SK-N-SH (cell line): ENCODE measurements at regions not wholly inside any gene's neighbourhood (a gene's known extent, or its start where the extent isn't known, plus 50 kb on each side); places are given as distances from the start of the nearest gene placed in this dataset.
A peak's percentile ranks its signal among the peaks of the same experiment; 100 is the strongest.

Experiments
- CTCF ChIA-PET: fragments of 300-600, 350-600 bp; formaldehyde crosslinking; extraction: SDS; loops from one replicate; lab custom pipeline; 2021; lab: Yijun Ruan, JAX
- POLR2A ChIA-PET: fragments of 350-600 bp; sonication (Branson Sonifier 250); formaldehyde crosslinking; extraction: SDS; loops from one replicate; lab custom pipeline; 2020; ENCODE audit warnings: antibody characterized with exemption, inconsistent platforms; lab: Yijun Ruan, JAX
- DNase-seq: peaks from one replicate; pipeline ENCODE4 v3.0.0; 2012
- H2AFZ ChIP-seq: fragments of 200-600 bp; sonication (generic); 2 replicates; pipeline ENCODE4 v1.8.1; 2016; ENCODE audit warnings: antibody characterized with exemption, mild to moderate bottlenecking, low read depth
- H3F3A ChIP-seq: fragments of 200-600 bp; sonication (generic); replicated peaks from 2 replicates; pipeline ENCODE3; 2016; ENCODE audit warnings: antibody characterized with exemption, mild to moderate bottlenecking; ENCODE audit not compliant: insufficient read depth
- H3K27ac ChIP-seq, 2 experiments: fragments of 200-500 bp in 1 of 2; fragments of 200-600 bp in 1 of 2; sonication (Bioruptor generic) in 1 of 2; sonication (generic), shearing (Covaris generic) in 1 of 2; 2 replicates each; pipeline versions ENCODE4 v1.5.1 to v1.6.1; 2014 to 2016; ENCODE audit warnings: low read depth in 2 of 2, inconsistent platforms in 1 of 2, low read length in 1 of 2, mild to moderate bottlenecking in 1 of 2, mixed read lengths in 1 of 2
- H3K27me3 ChIP-seq: fragments of 200-600 bp; sonication (generic), shearing (Covaris generic); 2 replicates; pipeline ENCODE4 v1.6.1; 2016; ENCODE audit warnings: mixed run types; ENCODE audit not compliant: insufficient read depth
- H3K36me3 ChIP-seq, 2 experiments: fragments of 200-500 bp in 1 of 2; fragments of 200-600 bp in 1 of 2; sonication (Bioruptor generic) in 1 of 2; sonication (generic) in 1 of 2; replicated peaks in 1 of 2; 2 replicates each; pipeline versions ENCODE3 to v1.5.1; 2014 to 2016; ENCODE audit warnings: low read length in 1 of 2, mild to moderate bottlenecking in 1 of 2; ENCODE audit not compliant: insufficient read depth in 2 of 2, control insufficient read depth in 1 of 2
- H3K4me1 ChIP-seq, 2 experiments: fragments of 200-500 bp in 1 of 2; fragments of 200-600 bp in 1 of 2; sonication (Bioruptor generic) in 1 of 2; sonication (generic), shearing (Covaris generic) in 1 of 2; 2 replicates each; pipeline versions ENCODE4 v1.5.1 to v1.6.1; 2014 to 2016; ENCODE audit warnings: low read depth in 1 of 2, low read length in 1 of 2, mixed run types in 1 of 2; ENCODE audit not compliant: insufficient read depth in 2 of 2, control insufficient read depth in 1 of 2
- H3K4me2 ChIP-seq: fragments of 200-600 bp; sonication (generic), shearing (Covaris generic); 2 replicates; pipeline ENCODE4 v1.6.1; 2017; ENCODE audit warnings: mixed run types
- H3K4me3 ChIP-seq, 2 experiments: fragments of 200-500 bp in 1 of 2; fragments of 200-600 bp in 1 of 2; sonication (Bioruptor generic) in 1 of 2; sonication (generic), shearing (Covaris generic) in 1 of 2; 2 replicates each; pipeline versions ENCODE4 v1.5.1 to v1.8.1; 2014 to 2016; ENCODE audit warnings: low read depth in 2 of 2, inconsistent platforms in 1 of 2, low read length in 1 of 2, mild to moderate bottlenecking in 1 of 2, mixed read lengths in 1 of 2, moderate library complexity in 1 of 2
- H3K79me2 ChIP-seq: fragments of 200-600 bp; sonication (generic); 2 replicates; pipeline ENCODE4 v1.8.1; 2017; ENCODE audit warnings: mild to moderate bottlenecking; ENCODE audit not compliant: insufficient read depth
- H3K9ac ChIP-seq: fragments of 200-600 bp; sonication (generic); 2 replicates; pipeline ENCODE4 v1.6.1; 2017; ENCODE audit warnings: mixed run types
- H3K9me2 ChIP-seq: fragments of 200-600 bp; sonication (generic); 2 replicates; pipeline ENCODE4 v1.6.1; 2017; ENCODE audit warnings: mixed run types
- H3K9me3 ChIP-seq: fragments of 200-600 bp; sonication (generic); 2 replicates; pipeline ENCODE4 v1.6.1; 2017; ENCODE audit warnings: mixed run types, mild to moderate bottlenecking, moderate library complexity
- H4K20me1 ChIP-seq: fragments of 200-600 bp; sonication (generic); 2 replicates; pipeline ENCODE4 v1.6.1; 2017; ENCODE audit warnings: mild to moderate bottlenecking, mixed run types; ENCODE audit not compliant: insufficient read depth
- CHD2 ChIP-seq: fragments of 150-350 bp; IDR thresholded peaks from 2 replicates; pipeline ENCODE4 v1.6.1; 2018; ENCODE audit warnings: low read length; ENCODE audit not compliant: partially characterized antibody
- ELF1 ChIP-seq: IDR thresholded peaks from 2 replicates; pipeline ENCODE4 v1.4.0; 2012
- EP300 ChIP-seq, 2 experiments: IDR thresholded peaks; 2 replicates each; pipeline versions ENCODE4 v1.4.0 to v1.6.1; 2012; ENCODE audit warnings: borderline replicate concordance in 1 of 2, low read depth in 1 of 2, low read length in 1 of 2
- EZH2phosphoT487 ChIP-seq: fragments of 200-600 bp; sonication (generic); IDR thresholded peaks from 2 replicates; pipeline ENCODE4 v1.6.1; 2017; ENCODE audit warnings: low read depth, mixed run types, mild to moderate bottlenecking, antibody characterized with exemption, moderate library complexity, borderline replicate concordance
- FOXM1 ChIP-seq: IDR thresholded peaks from 2 replicates; pipeline ENCODE4 v1.4.0; 2012; ENCODE audit warnings: low read depth, mild to moderate bottlenecking
- IRF3 ChIP-seq: fragments of 150-350 bp; IDR thresholded peaks from 2 replicates; pipeline ENCODE4 v1.6.1; 2016; ENCODE audit warnings: mild to moderate bottlenecking, low read depth, low read length
- JUND ChIP-seq: IDR thresholded peaks from 2 replicates; pipeline ENCODE4 v1.4.0; 2012
- MXI1 ChIP-seq: IDR thresholded peaks from 2 replicates; pipeline ENCODE4 v1.6.1; 2012; ENCODE audit warnings: mild to moderate bottlenecking, low read depth, low read length, improper control_type of control experiment
- PBX3 ChIP-seq: IDR thresholded peaks from 2 replicates; pipeline ENCODE4; 2012
- POLR2AphosphoS5 ChIP-seq: IDR thresholded peaks from 2 replicates; pipeline ENCODE4 v1.6.1; 2012; ENCODE audit warnings: low read depth, low read length
- RAD21 ChIP-seq: IDR thresholded peaks from 2 replicates; pipeline ENCODE4 v1.6.1; 2012; ENCODE audit warnings: mild to moderate bottlenecking, low read length
- RFX5 ChIP-seq: IDR thresholded peaks from 2 replicates; pipeline ENCODE4 v1.6.1; 2012; ENCODE audit warnings: mild to moderate bottlenecking, improper control_type of control experiment, low read length
- RXRA ChIP-seq: IDR thresholded peaks from 2 replicates; pipeline ENCODE4 v1.4.0; 2012; ENCODE audit warnings: low read depth, mild to moderate bottlenecking, borderline replicate concordance
- SIN3A ChIP-seq: IDR thresholded peaks from 2 replicates; pipeline ENCODE4 v1.6.1; 2012; ENCODE audit warnings: low read depth, mild to moderate bottlenecking, low read length, moderate library complexity, borderline replicate concordance
- TCF12 ChIP-seq: IDR thresholded peaks from 2 replicates; pipeline ENCODE4 v1.4.0; 2012
- TEAD4 ChIP-seq: IDR thresholded peaks from 2 replicates; pipeline ENCODE4 v1.4.0; 2012; ENCODE audit warnings: mild to moderate bottlenecking, borderline replicate concordance; ENCODE audit not compliant: insufficient read depth
- WGBS: methylation state at CpG from one replicate; pipeline ENCODE4 v1.1.6; 2017; ENCODE audit warnings: low lambda C conversion rate; 5-methylcytosine and 5-hydroxymethylcytosine counted together
- TF ChIP-seq, protein P1 (sequence below): IDR thresholded peaks from 2 replicates; pipeline ENCODE4 v1.4.0; 2012; ENCODE audit warnings: low read depth

- TF ChIP-seq IRF3 (no peak), CHD2 (peak; percentile 81), MXI1 (peak; percentile 78), TCF12 (peak; percentile 19; the same call in 1 of the 2 replicates), SIN3A (no peak), EZH2phosphoT487 (no peak), POLR2AphosphoS5 (no peak), RAD21 (peak; percentile 28)
- TF ChIP-seq, protein P1, sequence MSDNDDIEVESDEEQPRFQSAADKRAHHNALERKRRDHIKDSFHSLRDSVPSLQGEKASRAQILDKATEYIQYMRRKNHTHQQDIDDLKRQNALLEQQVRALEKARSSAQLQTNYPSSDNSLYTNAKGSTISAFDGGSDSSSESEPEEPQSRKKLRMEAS = peak; percentile 68
These were observed 231.9 kb downstream of the SEC14L1 start (continued) for GRCh38 chr17:77372444-77373298.

- Histone ChIP-seq H3K27me3 (no peaks in the 10 kb centered on the region), H3K4me3 (peak overlapping the region; percentile 88 to 95), H3K9me2 (no peaks in the 10 kb centered on the region), H4K20me1 (peaks cover 42% of the 10 kb centered on the region), H3K9me3 (no peaks in the 10 kb centered on the region), H3K4me2 (peak overlapping the region; percentile 100), H3K36me3 (no peaks in the 10 kb centered on the region), H2AFZ (no peak overlapping the region), H3F3A (peaks cover 26% of the 10 kb centered on the region), H3K27ac (peak overlapping the region; percentile 63 to 100; a peak in 3 of 4 replicates), H3K79me2 (peaks cover 60% of the 10 kb centered on the region), H3K9ac (peak overlapping the region; percentile 78), H3K4me1 (peaks cover 31 to 73% of the 10 kb centered on the region in 2 experiments)
- ChIA-PET CTCF (interaction anchor here (0.8 to 3.3 kb wide), 20 partner anchors 11 to 169 kb away, joined by 3 to 23 read pairs (median 5); no protein-coding TSS in a partner anchor), POLR2A (interaction anchor here (0.7 to 6.6 kb wide), 15 partner anchors 14 to 78 kb away, joined by 3 to 44 read pairs (median 5); no protein-coding TSS in a partner anchor)
- TF ChIP-seq EP300 (IDR thresholded peaks at IDR 0.05; ENCODE audit: borderline replicate concordance in 1 of 2, low read depth in 1 of 2, low read length in 1 of 2) (no peak), FOXM1 (no peak), JUND (no peak), RXRA (no peak), EZH2phosphoT487 (no peak), ELF1 (no peak), IRF3 (no peak), TEAD4 (no peak), PBX3 (no peak), RFX5 (no peak), MXI1 (no peak)
- peak; percentile 65 for DNase-seq
- WGBS = 32% methylated on average over 52 of the region's 90 CpGs
These were observed 232.8 kb downstream of the SEC14L1 start for GRCh38 chr17:77373299-77374169.
